T-helper 2 cell (primary cell): ENCODE measurements at regions not wholly inside any gene's neighbourhood (a gene's known extent, or its start where the extent isn't known, plus 50 kb on each side); places are given as distances from the start of the nearest gene placed in this dataset.
"Not testable (repeated sequence)": the region's sequence is repeated elsewhere in the genome, so short reads cannot be mapped to it uniquely, and the experiment has no call there.

Experiments
- DNase-seq, 5 experiments: peaks; one replicate each; pipeline versions ENCODE4 v3.0.0 to v3.0.0-alpha.2; 2012 to 2022

GRCh38 chr12:46711756-46712155, 114.0 kb downstream of the SLC38A4 start:
- no peak for DNase-seq

GRCh38 chr12:46710125-46710743, 115.6 kb downstream of the SLC38A4 start:
- no peak for DNase-seq

GRCh38 chr12:46702581-46703344, 123.0 kb downstream of the SLC38A4 start:
- DNase-seq: no peak

GRCh38 chr12:46701356-46701755, 124.4 kb downstream of the SLC38A4 start:
- no peak for DNase-seq

GRCh38 chr12:46699986-46700385, 125.8 kb downstream of the SLC38A4 start:
- DNase-seq: no peak

GRCh38 chr12:46698003-46698402, 127.8 kb downstream of the SLC38A4 start:
- no peak for DNase-seq

GRCh38 chr12:46693518-46693917, 132.3 kb downstream of the SLC38A4 start:
- DNase-seq: no peak

- no peak for DNase-seq
Measured at GRCh38 chr12:46693034-46693433, 132.8 kb downstream of the SLC38A4 start.

- no peak for DNase-seq
Measured at GRCh38 chr12:46692606-46693005, 133.2 kb downstream of the SLC38A4 start.

GRCh38 chr12:46686267-46686942, 139.4 kb downstream of the SLC38A4 start:
- no peak for DNase-seq

- not testable (repeated sequence) for DNase-seq
Measured at GRCh38 chr12:46684243-46684642, 141.6 kb downstream of the SLC38A4 start.

GRCh38 chr12:46682148-46682547, 143.6 kb downstream of the SLC38A4 start:
- no peak for DNase-seq

GRCh38 chr12:46680506-46680905, 145.3 kb downstream of the SLC38A4 start:
- DNase-seq: no peak

- DNase-seq: no peak
Measured at GRCh38 chr12:46679754-46680153, 146.0 kb downstream of the SLC38A4 start.

GRCh38 chr12:46678426-46678825, 147.4 kb downstream of the SLC38A4 start:
- no peak for DNase-seq

GRCh38 chr12:46677749-46678148, 148.0 kb downstream of the SLC38A4 start:
- peak in 1 of 5 experiments; percentile 44 for DNase-seq

- no peak for DNase-seq
Measured at GRCh38 chr12:46676797-46677520, 148.8 kb downstream of the SLC38A4 start.

- DNase-seq: no peak
Measured at GRCh38 chr12:46676396-46676795, 149.4 kb downstream of the SLC38A4 start.

- DNase-seq: peak in 1 of 5 experiments; percentile 14
Measured at GRCh38 chr12:46675736-46676135, 150.1 kb downstream of the SLC38A4 start.

- no peak for DNase-seq
Measured at GRCh38 chr12:46674800-46675199, 151.0 kb downstream of the SLC38A4 start.

GRCh38 chr12:46674129-46674528, 151.7 kb downstream of the SLC38A4 start:
- no peak for DNase-seq

- DNase-seq: no peak
Measured at GRCh38 chr12:46671102-46671501, 154.7 kb downstream of the SLC38A4 start.

GRCh38 chr12:46670636-46671035, 155.2 kb downstream of the SLC38A4 start:
- no peak for DNase-seq
